Endothelial cell of hepatic sinusoid (primary cell): ENCODE measurements at regions not wholly inside any gene's neighbourhood (a gene's known extent, or its start where the extent isn't known, plus 50 kb on each side); places are given as distances from the start of the nearest gene placed in this dataset.
"Not testable (repeated sequence)": the region's sequence is repeated elsewhere in the genome, so short reads cannot be mapped to it uniquely, and the experiment has no call there.

Source experiments
- in situ Hi-C: cut with HindIII; loops from 2 replicates; pipeline ENCODE4 v1.10.0; 2017; ENCODE audit warnings: low sequenced_read_pairs

DNA sequence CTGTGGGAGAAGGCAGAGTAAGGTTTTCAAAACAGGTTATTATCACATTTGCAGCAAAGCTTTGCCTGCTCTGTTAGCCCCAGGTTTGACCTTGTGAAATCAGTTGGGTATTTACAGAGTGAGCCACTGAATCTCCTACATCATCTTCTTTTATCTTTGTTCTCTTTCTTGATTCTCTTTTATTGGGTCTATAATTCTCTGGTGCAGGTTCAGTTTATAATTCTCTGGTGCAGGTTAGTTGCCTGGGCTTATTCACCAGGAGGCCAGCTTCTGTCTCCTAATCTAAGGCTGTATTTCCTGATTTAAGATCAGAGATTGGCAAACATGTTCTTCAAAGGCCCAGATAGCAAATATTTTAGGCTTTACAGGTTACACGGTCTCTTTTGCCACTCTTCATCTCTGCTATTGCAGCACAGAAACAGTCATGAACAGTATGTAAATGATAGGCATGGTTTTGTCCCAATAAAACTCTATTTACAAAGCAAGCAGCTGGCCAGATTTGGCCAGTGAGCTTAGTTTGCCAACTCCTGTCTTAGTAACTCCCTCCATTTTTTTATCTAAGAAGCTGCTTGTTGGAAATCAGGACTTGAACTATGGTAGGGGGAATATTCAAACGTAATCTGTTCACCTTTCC is 205.0 kb upstream of the RIMS1 start:
- in situ Hi-C loops = no loop called here

DNA sequence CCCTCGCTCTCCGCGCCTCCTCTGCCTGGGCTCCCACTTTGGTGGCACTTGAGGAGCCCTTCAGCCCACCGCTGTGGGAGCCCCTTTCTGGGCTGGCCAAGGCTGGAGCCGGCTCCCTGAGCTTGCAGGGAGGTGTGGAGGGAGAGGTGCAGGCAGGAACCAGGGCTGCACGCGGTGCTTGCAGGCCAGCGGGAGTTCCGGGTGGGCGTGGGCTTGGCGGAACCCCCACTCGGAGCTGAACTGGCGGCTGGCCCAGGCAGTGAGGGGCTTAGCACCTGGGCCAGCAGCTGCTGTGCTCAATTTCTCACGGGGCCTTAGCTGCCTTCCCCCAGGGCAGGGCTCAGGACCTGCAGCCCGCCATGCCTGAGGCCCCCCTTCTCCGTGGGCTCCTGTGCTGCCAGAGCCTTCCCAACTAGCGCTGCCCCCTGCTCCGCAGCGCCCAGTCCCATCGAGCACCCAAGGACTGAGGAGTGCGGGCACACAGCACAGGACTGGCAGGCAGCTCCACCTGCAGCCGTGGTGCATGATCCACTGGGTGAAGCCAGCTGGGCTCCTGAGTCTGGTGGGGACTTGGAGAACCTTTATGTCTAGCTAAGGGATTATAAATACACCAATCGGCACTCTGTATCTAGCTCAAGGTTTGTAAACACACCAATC is 200.2 kb upstream of the RIMS1 start:
- in situ Hi-C loops = not testable (repeated sequence)

DNA sequence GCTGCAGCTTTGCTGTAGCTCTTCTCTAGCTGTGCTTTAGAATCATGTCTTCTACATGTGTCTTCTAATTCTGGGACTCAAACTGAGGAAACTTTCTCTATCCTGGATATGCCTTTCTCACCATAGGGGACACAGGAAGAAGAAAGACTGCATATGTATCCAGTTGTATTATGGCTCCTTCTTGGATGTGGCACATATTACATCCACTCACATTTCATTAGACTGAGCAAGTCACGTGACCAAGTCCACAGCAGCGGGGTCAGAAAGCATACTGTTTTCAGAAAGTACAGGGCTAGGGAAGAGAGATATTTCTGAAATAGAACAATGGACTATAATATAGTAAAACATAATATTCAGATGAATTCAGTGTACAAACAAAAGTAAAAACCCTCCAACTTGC is 187.6 kb upstream of the RIMS1 start:
- in situ Hi-C loops = no loop called here

DNA sequence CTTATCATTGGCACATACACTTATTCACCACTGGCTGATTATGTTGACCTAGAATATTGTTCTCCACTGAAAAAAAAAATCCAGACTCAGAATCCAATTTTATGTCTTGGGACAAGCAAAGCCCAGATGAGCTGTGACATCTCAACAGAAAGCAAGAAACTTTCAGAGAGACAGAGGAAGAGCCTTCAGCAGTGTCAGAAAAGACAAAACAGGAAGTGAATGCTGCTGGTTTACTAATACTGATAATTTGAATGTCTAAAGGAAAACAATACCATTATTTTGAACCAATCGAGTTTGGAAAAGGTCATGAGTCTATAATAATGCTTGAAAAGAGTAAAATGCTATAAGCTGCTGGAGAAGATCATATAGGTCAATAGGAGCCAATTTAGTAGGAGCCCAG is 179.8 kb upstream of the RIMS1 start:
- in situ Hi-C loops = no loop called here

DNA sequence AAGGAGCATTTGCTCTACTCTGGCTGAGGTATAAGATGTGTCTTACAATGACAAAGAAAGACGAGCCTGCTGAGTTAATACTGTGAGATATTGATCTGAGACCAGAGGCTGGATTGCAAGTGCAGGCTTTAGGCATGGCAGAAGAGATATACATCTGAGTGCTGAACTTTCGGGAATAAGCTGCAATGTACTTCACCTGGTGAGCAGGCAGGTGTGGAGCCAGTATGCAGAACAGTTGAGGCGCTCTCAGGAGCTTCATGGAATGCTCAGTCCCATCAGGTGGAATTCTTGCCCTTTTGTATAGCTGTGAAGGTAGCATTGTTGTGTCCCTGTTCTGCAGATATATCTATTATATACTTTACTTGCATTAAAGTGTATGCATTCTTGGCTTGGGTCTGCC is 179.3 kb upstream of the RIMS1 start:
- in situ Hi-C loops = no loop called here

DNA sequence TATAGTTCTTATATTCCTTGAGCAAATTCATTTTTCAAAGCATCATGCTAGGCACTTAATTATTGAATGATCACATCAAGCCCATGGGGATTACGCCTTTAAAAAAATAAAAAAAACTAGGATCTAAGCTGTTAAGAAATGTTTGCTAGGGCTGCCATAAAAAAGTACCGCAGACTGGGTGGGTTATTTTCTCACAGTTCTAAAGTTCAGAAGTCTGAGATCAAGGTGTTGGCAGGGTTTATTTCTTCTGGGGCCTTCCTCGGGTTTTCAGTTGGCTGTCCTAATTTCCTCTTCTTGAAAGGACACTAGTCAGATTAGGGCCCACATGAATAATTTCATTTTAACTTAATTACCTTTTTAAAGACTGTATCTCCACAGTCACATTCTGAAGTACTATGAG is 165.6 kb upstream of the RIMS1 start:
- in situ Hi-C loops = no loop called here

DNA sequence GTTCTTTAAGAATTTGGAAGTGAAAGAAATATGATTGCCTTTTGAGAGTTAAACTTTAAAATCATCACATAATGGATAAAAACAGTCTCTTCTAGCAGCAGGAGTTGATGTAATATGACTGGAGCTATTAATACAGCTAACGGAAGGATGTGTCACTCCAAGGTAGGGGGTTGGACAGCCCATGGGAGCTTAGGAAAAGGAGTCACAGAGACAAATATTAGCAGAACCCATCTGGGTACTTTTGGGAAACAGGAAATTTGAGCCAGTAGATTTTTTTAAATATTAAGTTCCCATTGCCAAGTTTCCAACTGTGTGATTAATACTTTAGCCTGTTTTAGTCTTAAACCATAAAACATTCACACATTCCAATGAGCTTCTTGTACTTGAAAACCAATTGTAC is 164.7 kb upstream of the RIMS1 start:
- in situ Hi-C loops = no loop called here

DNA sequence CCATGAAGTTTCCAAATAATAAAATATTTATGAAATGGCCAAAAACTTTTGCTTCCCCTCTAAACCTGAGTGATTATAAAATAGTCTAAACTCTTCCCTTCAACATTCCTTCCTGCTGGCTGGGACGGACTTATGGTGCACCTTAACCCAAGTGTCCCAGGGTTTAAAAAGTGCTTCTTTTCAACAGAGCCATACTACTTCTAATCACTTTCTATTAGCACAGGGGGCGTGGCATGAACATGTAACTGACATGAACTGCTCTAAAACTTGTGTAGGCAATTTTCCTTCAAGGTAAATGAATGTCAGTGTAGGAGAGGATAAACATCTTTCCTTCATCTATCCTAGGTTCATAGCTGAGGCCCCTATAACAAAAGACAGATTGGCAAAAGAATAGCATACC is 163.6 kb upstream of the RIMS1 start:
- in situ Hi-C loops = no loop called here

DNA sequence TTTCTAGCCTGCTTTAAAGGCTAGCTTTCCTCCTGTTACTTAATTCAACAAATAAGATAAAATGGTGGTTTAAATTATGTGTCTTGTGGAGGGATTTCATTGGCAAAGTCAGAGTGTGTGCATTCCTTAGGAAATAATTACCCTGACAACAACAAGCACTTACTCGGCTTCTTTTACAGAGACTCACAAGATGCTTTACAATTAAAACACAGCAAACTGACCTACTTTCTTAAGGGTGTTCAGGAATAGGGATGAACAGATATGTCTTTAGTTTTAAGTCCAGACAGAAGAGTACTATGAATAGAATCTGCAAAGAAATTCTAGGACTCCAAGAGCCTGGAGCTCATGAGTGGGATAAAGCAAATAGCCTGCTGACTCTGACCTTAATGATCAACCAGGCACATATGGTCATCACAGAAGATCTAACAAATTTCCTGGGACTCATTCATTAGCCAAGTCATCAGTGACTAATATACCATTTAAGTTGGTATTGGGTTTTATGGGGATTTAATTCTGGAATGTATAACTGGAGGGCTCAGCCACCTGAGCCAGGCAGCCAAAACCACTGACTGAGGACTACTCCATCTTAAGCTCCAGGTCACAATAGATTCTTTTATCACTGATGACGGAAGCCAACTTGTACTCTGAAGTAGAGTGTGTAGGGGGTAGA is 161.8 kb upstream of the RIMS1 start:
- in situ Hi-C loops = no loop called here

DNA sequence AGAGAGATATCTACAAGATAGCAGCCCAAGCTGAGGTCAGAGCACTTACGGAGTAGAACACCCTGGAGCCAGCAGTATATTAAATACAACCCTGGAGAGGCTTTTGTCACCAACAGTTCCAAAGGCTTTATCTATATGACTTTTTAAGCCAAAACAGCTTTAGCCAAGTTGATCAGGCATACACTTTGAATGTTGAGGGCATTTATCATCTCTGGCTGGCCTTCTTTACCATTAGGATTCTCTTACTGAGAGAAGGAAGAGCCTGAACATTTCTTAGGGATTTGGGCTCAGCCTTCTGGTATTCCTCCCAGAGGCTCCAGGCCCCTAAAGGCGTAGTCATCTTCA is 161.3 kb upstream of the RIMS1 start:
- in situ Hi-C loops = no loop called here

DNA sequence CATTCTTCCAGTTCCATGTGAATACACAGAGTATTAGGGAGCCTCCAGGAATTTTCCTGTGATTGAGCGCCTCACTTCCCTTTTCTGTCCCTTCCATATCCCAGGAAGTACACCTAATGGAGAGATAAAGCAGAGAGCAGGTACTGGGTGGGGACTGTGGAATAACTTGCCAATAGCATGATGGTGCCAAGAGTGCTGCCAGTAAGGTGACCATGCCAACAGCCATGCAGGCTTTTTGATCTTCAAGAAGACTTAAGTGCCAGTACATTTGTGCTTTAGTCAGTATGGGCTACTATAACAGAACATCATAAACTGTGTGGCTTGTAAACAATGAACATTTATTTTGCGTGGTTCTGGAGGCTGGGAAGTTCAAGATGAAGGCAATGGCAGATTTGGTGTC is 160.2 kb upstream of the RIMS1 start:
- in situ Hi-C loops = no loop called here

DNA sequence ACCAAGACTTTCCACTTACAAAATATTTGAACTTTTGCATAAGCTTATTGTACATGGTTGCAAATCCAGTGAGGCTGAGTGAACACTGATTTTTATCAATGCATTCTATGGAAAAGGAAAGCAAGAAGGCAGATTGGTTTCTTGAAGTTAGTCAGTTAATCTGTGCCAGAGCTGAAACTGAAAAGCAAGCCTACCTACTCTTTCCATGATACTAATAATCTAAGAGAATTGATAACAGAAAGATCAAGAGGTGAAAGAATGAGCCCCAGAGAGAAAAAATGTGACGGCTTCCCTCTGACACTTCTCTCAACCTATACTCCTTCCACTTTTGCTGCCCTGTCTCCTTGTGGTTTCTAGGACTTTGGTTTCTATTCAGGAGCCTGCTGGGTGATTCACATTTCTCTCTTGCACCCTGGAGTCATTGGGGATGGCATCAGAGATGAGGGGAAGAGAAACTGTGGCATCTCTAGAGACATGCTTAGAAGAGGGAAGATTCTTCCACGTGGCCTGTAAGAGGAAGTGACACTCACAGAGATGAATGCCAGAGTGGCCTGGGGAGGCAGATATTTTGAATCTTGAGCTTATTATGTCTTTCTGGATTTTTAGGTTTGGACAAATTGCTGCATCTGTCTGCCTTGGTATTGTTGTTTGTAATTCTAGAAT is 158.6 kb upstream of the RIMS1 start:
- in situ Hi-C loops = no loop called here

DNA sequence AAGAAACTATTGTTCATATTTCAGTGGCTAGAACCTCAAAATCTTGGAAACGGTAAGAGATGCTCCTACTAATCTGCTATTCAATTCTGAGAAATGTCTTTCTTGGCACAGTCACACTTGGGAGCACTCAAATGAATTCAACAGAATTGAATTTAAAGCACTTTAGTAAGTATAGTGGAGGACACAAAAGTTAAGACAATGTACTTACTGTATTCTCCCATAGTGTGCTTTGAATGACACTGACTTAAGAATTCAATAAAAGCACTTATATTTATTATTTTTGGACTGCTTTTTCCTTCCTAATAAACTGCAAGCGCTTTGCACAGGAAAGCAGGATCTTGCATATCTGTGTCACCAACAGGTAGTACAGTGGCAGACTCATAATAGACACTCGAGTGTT is 156.1 kb upstream of the RIMS1 start:
- in situ Hi-C loops = loop anchor here (10.0 kb wide), 1 partner anchor 65 kb away; no protein-coding TSS in a partner anchor

DNA sequence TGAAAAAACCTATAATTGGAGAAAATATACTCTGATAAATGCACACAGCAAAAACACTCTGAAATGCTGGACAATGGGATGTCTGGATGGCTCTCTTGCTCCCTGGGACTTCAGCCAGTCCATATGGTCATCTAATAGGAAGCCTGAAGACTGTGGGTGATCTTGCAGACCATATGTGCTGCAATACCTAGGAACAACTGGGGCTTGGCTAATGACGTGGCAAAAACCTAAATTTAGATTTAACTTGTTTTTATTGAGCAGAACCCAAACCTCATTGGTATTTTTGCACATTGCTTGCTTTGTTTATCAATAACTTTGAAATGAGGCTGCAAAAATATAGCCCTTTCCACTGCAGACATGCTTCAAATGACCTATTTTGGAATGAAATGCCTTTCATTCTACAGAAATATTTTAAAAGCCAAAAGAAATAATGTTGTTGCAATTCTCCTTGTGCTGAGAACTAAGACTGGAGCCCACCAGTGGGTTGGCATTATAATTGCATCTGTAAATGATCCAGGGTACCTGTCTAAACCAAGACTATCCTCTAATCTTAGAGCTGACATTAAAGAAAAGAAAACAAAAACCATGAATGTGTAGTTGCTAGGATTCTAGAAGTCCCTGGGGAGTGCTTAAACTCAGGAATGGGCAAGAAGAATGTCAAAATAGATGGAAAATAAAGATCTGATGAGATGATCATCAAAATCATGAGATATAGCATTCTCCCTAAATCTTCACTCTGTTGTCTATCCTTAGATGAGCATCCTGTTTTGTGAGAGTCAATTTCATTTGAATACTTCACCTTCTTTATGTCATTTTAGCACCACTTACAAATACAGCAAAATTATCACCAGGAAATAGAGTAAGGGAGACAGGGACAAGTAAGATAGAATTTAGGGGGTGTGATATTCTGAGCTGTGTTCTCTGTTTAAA is 152.1 kb upstream of the RIMS1 start:
- in situ Hi-C loops = loop anchor here (10.0 kb wide), 1 partner anchor 61 kb away; no protein-coding TSS in a partner anchor

DNA sequence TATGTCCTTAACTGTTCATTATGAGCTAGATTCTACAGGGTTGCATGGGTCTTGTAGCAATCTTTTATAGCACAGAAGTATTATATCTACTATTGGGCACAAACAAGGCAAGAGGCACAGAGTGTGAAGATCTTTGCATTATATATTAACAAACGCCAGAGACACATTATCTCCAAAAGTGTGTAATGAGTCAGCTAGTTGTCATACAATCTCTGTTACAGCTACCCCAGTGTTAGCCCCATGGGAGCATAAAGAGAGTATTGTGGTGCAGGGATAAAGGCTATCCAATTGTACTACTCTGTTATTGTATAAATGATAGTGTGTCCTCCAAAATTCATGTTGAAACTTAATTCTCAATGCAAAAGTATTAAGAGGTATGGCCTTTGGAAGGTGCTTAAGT is 148.4 kb upstream of the RIMS1 start:
- in situ Hi-C loops = loop anchor here (5.0 to 10.0 kb wide), 2 partner anchors 57 to 66 kb away; no protein-coding TSS in a partner anchor

DNA sequence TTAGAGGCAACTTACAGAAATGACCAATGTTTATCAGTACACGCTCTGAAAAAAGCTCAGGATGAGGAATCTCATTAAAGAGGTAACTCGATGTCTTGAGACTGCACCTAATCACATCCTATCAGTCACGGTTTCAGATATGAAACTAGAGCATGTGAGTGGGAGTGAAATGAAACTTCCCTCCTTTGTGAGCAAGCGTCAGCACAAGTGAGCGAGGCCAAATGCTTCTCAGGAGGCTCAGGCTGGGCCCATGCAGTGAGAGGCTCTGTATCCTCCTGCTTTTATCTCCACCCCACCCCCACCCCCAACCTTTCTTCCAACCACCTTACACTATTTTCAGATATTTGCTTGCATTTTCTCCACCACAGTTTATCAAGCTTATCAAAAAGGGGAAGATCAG is 140.8 kb upstream of the RIMS1 start:
- in situ Hi-C loops = no loop called here

DNA sequence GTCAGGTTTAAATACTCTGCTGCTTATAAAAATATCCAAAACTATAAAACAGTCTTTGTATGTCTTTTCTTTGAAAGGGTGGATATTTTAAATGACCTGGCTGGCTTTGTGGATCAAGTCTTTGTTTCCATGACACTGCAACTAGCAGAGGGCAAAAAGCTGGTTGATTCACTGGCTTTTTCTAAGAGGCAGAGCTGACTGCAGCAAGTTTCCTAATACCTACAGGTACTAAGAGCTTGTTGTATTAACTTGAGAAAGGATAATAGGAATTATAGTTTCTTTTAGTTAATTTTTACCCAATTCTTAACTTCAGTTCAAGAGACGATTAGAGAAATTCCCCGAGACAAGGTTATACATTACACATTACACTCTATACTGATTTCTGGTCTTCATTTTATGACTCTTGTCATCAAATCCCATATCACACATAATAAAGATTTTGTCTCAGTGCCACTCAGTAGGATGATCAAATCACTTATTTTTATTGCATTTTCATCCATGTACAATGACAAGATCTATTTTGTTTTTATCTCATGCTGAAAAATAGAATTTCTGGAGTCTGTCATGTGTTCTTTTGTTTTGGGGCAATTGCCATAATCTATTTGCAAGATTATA is 120.1 kb upstream of the RIMS1 start:
- in situ Hi-C loops = no loop called here

DNA sequence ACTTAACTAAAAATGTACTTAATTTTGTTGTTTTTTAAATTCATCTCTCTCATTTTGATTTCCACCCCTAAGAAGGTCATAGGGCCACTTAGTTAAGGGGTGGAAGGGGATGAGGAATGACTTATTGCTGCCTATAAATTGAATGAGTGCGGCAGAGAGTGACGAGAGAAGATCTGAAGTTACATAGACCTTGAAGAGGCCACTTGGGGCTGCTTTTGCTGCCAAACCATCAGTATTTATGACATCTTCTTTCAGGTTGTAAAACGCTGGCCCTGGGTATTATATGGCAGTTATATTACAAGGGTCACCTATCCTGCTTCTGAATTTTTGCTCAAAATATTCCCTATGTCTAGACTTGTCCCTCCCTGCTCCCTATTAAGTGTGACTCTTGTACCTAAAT is 119.6 kb upstream of the RIMS1 start:
- in situ Hi-C loops = no loop called here

DNA sequence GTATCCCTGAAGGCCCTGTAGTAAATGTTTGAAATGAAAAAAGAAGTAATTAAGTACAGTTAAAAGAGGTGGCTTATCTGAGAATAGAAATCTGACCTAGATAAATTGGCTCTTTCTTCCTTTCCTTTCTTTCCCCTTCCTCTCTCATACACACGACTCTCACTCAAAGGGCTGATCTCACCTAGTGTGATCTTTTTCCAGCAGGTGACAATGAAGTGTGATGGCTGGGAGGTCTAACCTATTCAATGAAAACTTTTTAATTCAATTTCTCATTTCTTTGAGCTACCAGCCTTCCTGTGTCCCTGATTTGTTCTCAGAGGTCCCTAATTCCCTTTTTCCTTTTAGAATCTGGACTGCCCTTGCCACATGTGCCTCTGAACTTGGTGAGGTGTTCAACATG is 118.0 kb upstream of the RIMS1 start:
- in situ Hi-C loops = no loop called here

DNA sequence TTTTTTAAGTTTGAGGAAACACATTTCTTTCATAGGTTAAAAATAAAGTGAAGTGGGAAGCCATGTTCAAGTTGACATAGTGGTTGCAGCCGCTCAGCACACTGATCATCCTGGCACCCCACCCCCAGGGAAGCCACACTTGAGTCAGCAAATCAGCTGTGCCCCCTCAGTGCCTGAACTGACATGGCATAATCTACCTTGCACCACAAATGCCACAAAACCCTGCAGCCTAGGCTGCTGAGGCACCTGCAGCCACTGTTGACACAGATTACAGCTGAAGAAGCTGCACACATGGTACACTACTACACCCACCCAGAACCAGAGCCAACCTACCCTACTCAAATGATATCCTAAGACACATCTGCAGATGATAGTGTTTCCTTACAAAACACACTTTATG is 77.5 kb upstream of the RIMS1 start:
- in situ Hi-C loops = no loop called here
